ENCODE measurements at regions not wholly inside any gene's neighbourhood (a gene's known extent, or its start where the extent isn't known, plus 50 kb on each side); places are given as distances from the start of the nearest gene placed in this dataset.

- no peak overlapping the region for H3K4me3 ChIP-seq (IDR thresholded peaks at IDR 0.05; ENCODE audit: insufficient read depth, low read depth, low read length)
- no peak overlapping the region for H3K27ac ChIP-seq
- H3K36me3 ChIP-seq (ENCODE audit: insufficient read depth): no peaks in the 10 kb centered on the region
- peaks cover 13% of the 10 kb centered on the region; the same call in 1 of the 2 replicates for H3K27me3 ChIP-seq (ENCODE audit: insufficient read depth, low read depth)
- H3K79me2 ChIP-seq (ENCODE audit: insufficient read depth, low read depth): no peaks in the 10 kb centered on the region
- TF ChIP-seq CTCF (conservative IDR thresholded peaks at IDR 0.05; ENCODE audit: low read depth, low read length): no peak
- H3K4me2 ChIP-seq: no peak overlapping the region
- H3K9ac ChIP-seq: no peak overlapping the region
- no peaks in the 10 kb centered on the region for H4K20me1 ChIP-seq (ENCODE audit: insufficient read depth)
- H3K4me1 ChIP-seq (ENCODE audit: low read depth, poor library complexity, severe bottlenecking): no peaks in the 10 kb centered on the region
- no peak overlapping the region for H2AFZ ChIP-seq (ENCODE audit: low read depth)
These were observed 146.9 kb upstream of the C1orf174 start for GRCh38 chr1:4046836-4047461.

- no peak for TF ChIP-seq CTCF (conservative IDR thresholded peaks at IDR 0.05; ENCODE audit: low read depth, low read length)
- no peaks in the 10 kb centered on the region for H4K20me1 ChIP-seq (ENCODE audit: insufficient read depth)
- H3K9ac ChIP-seq: no peak overlapping the region
- H3K36me3 ChIP-seq (ENCODE audit: insufficient read depth): no peaks in the 10 kb centered on the region
- no peak overlapping the region for H2AFZ ChIP-seq (ENCODE audit: low read depth)
- peaks cover 13% of the 10 kb centered on the region; the same call in 1 of the 2 replicates for H3K27me3 ChIP-seq (ENCODE audit: insufficient read depth, low read depth)
- H3K4me3 ChIP-seq (IDR thresholded peaks at IDR 0.05; ENCODE audit: insufficient read depth, low read depth, low read length): no peak overlapping the region
- no peaks in the 10 kb centered on the region for H3K4me1 ChIP-seq (ENCODE audit: low read depth, poor library complexity, severe bottlenecking)
- no peak overlapping the region for H3K4me2 ChIP-seq
- H3K79me2 ChIP-seq (ENCODE audit: insufficient read depth, low read depth): no peaks in the 10 kb centered on the region
- no peak overlapping the region for H3K27ac ChIP-seq
These were observed 147.6 kb upstream of the C1orf174 start for GRCh38 chr1:4047666-4048065.

GRCh38 chr1:4048076-4048475 lies 148.0 kb upstream of the C1orf174 start:
- H3K9ac ChIP-seq: no peak overlapping the region
- no peak overlapping the region for H3K4me2 ChIP-seq
- no peaks in the 10 kb centered on the region for H3K4me1 ChIP-seq (ENCODE audit: low read depth, poor library complexity, severe bottlenecking)

GRCh38 chr1:4048921-4049320 lies 148.8 kb upstream of the C1orf174 start:
- Histone ChIP-seq H3K36me3 (ENCODE audit: insufficient read depth) (no peaks in the 10 kb centered on the region), H3K4me2 (no peak overlapping the region), H3K4me3 (IDR thresholded peaks at IDR 0.05; ENCODE audit: insufficient read depth, low read depth, low read length) (no peak overlapping the region), H3K79me2 (ENCODE audit: insufficient read depth, low read depth) (no peaks in the 10 kb centered on the region), H3K27me3 (ENCODE audit: insufficient read depth, low read depth) (peaks cover 6% of the 10 kb centered on the region; the same call in 1 of the 2 replicates), H3K4me1 (ENCODE audit: low read depth, poor library complexity, severe bottlenecking) (no peaks in the 10 kb centered on the region), H3K9ac (no peak overlapping the region), H4K20me1 (ENCODE audit: insufficient read depth) (no peaks in the 10 kb centered on the region), H3K27ac (no peak overlapping the region), H2AFZ (ENCODE audit: low read depth) (no peak overlapping the region)
- TF ChIP-seq CTCF (conservative IDR thresholded peaks at IDR 0.05; ENCODE audit: low read depth, low read length): no peak

More at GRCh38 chr1:4048076-4048475, 148.0 kb upstream of the C1orf174 start:
- peaks cover 13% of the 10 kb centered on the region; the same call in 1 of the 2 replicates for H3K27me3 ChIP-seq (ENCODE audit: insufficient read depth, low read depth)
- no peaks in the 10 kb centered on the region for H4K20me1 ChIP-seq (ENCODE audit: insufficient read depth)
- no peak overlapping the region for H2AFZ ChIP-seq (ENCODE audit: low read depth)
- H3K79me2 ChIP-seq (ENCODE audit: insufficient read depth, low read depth): no peaks in the 10 kb centered on the region
- H3K27ac ChIP-seq: no peak overlapping the region
- H3K4me3 ChIP-seq (IDR thresholded peaks at IDR 0.05; ENCODE audit: insufficient read depth, low read depth, low read length): no peak overlapping the region
- TF ChIP-seq CTCF (conservative IDR thresholded peaks at IDR 0.05; ENCODE audit: low read depth, low read length): no peak
- no peaks in the 10 kb centered on the region for H3K36me3 ChIP-seq (ENCODE audit: insufficient read depth)
